GM12874 (cell line): ENCODE measurements at regions not wholly inside any gene's neighbourhood (a gene's known extent, or its start where the extent isn't known, plus 50 kb on each side); places are given as distances from the start of the nearest gene placed in this dataset.

ENCODE experiments used
- TF ChIP-seq, protein P1 (sequence below): IDR thresholded peaks from 2 replicates; pipeline ENCODE4 v1.5.1; 2011; ENCODE audit warnings: low read depth, mild to moderate bottlenecking, control low read depth, low read length, moderate library complexity; ENCODE audit not compliant: insufficient read depth

- TF ChIP-seq, protein P1, sequence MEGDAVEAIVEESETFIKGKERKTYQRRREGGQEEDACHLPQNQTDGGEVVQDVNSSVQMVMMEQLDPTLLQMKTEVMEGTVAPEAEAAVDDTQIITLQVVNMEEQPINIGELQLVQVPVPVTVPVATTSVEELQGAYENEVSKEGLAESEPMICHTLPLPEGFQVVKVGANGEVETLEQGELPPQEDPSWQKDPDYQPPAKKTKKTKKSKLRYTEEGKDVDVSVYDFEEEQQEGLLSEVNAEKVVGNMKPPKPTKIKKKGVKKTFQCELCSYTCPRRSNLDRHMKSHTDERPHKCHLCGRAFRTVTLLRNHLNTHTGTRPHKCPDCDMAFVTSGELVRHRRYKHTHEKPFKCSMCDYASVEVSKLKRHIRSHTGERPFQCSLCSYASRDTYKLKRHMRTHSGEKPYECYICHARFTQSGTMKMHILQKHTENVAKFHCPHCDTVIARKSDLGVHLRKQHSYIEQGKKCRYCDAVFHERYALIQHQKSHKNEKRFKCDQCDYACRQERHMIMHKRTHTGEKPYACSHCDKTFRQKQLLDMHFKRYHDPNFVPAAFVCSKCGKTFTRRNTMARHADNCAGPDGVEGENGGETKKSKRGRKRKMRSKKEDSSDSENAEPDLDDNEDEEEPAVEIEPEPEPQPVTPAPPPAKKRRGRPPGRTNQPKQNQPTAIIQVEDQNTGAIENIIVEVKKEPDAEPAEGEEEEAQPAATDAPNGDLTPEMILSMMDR, result no peak
Observed at GRCh38 chr16:75945916-75946457, 219.7 kb upstream of the CPHXL start.

DNA sequence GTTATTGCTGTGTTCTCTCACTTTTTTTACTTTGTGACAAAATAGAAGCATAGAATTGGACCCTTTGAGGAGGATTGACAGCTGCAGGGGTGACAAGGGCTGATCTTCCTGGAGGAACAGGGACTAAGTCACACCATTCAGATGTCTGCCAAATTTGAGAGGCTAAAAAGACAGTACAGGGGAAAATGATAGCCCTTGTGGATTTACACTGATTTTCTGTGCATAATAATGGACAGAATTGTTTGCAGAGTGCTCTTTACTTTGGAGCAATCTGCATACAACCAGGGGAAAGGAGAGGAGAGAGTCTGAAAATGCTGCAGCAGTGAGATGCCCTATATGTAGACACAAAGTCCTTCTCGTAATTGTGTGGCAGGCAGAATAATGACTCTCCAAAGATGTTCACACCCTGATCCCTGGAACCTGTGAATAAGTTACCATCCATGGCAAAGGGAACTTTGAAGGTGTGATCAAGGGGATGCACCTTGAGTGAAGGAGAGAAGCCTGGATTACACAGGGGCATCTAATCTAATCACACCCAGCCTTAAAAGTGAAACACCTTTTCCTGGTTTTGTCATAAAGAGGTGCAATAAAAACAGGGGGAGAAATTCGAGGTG is 221.4 kb upstream of the CPHXL start:
- TF ChIP-seq, protein P1, result no peak

DNA sequence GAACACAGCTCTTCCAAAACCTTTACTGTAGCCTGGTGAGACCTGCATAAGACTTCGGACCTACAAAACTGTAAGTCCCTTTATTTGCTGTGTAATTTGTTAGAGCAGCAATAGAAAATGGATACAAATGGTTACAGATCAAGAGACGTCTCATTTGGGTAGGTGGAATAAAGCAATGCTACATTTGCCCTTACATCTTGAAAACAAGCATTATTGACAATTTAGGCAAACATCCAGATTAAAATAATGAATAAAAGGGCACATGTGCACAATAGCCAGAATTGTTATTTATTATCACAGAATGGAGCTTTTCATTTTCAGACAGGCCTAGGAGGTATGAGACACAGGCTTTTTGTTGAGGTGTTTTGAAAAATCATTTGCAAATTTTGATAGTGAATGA is 222.2 kb upstream of the CPHXL start:
- TF ChIP-seq, protein P1, result no peak

- TF ChIP-seq, protein P1, result no peak
Observed at GRCh38 chr16:75948886-75949285, 222.6 kb upstream of the CPHXL start.

DNA sequence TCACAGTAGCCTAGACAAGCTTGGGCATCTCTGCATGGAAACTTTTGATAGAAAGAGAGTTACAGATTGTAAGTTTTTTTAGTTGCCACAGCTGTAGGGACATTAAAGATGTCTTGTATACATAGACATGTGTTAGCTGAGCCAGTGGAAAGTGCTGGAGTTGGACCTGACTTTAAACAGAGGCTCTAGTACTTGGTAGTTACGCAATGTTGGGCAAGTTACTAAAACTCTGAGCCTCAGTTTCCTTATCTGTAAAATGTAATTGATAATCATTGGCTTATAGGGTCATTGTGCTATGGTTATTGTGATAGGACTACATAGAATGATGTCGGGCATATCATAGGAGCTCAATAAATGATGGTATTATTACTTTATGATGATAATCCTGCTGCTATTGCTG is 225.8 kb upstream of the CPHXL start:
- TF ChIP-seq, protein P1, result no peak

DNA sequence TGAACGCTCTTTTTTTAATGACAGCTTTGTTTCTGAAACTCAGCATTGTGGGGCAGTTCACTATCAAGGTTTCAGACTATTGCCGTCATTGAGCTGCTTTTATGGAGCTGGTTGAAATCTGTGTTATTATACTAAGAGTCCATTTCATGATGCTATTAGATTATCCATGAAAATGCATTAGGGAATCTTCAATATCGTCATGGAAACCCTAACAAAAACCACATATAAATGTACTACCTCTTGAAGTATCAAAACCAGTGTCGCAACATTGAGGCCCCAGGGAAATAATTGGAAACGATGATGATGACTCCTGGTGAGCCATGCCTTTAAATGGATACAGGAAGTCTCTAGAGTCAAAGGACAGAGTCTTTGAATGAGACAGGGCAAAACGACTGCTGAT is 231.6 kb upstream of the CPHXL start:
- TF ChIP-seq, protein P1, result no peak

- TF ChIP-seq, protein P1, result no peak
Observed at GRCh38 chr16:75965504-75966374, 239.4 kb upstream of the CPHXL start.
